Endothelial cell of umbilical vein (primary cell): ENCODE measurements at regions not wholly inside any gene's neighbourhood (a gene's known extent, or its start where the extent isn't known, plus 50 kb on each side); places are given as distances from the start of the nearest gene placed in this dataset.

Source experiments
- BruUV-seq: library from RNA; stranded (reverse); fragments of 400-500 nt; replicated peaks from 2 replicates; lab custom pipeline; 2021; lab: Mats Ljungman, UMichigan
- CTCF ChIA-PET: fragments of 300-600, 350-600 bp; sonication (Branson Sonifier 250); formaldehyde crosslinking; loops from one replicate; lab custom pipeline; 2021; ENCODE audit warnings: antibody characterized with exemption, inconsistent platforms; lab: Charles Lee
- POLR2A ChIA-PET: fragments of 300-600, 350-600 bp; sonication (Branson Sonifier 250); formaldehyde crosslinking; loops from one replicate; lab custom pipeline; 2021; ENCODE audit warnings: antibody characterized with exemption, inconsistent platforms; lab: Charles Lee
- DNase-seq: peaks from one replicate; pipeline ENCODE4 v3.0.0-alpha.2; 2011; ENCODE audit warnings: low read depth, low spot score
- FAIRE-seq: peaks from 2 replicates; lab custom pipeline; 2011; peaks lifted over from hg19 to GRCh38; lab: Jason Lieb, UNC
- H2AFZ ChIP-seq: 2 replicates; pipeline ENCODE4 v1.6.0; 2012; ENCODE audit warnings: low read depth, low read length, control low read depth, inconsistent platforms
- H3K27ac ChIP-seq: 2 replicates; pipeline ENCODE4 v1.5.1; 2011; ENCODE audit warnings: low read depth, mild to moderate bottlenecking, control low read depth, low read length, moderate library complexity; ENCODE audit not compliant: insufficient read depth
- H3K27me3 ChIP-seq, 2 experiments: 2 replicates each; pipeline versions ENCODE4 v1.6.0 to v1.6.1; 2011; ENCODE audit warnings: low read length in 2 of 2, mixed read lengths in 1 of 2; ENCODE audit not compliant: control insufficient read depth in 2 of 2, insufficient read depth in 2 of 2
- H3K36me3 ChIP-seq, 2 experiments: 2 replicates in 1 of 2; 3 replicates in 1 of 2; pipeline ENCODE4 v1.5.1; 2011; ENCODE audit warnings: low read length in 2 of 2, mild to moderate bottlenecking in 1 of 2, moderate library complexity in 1 of 2; ENCODE audit not compliant: control insufficient read depth in 2 of 2, insufficient read depth in 2 of 2; ENCODE audit errors: extremely low read depth in 1 of 2
- H3K4me1 ChIP-seq: 3 replicates; pipeline ENCODE4 v1.5.1; 2011; ENCODE audit warnings: mild to moderate bottlenecking, low read length; ENCODE audit not compliant: control insufficient read depth, insufficient read depth; ENCODE audit errors: extremely low read depth
- H3K4me2 ChIP-seq: 2 replicates; pipeline ENCODE4 v1.6.1; 2011; ENCODE audit warnings: low read length, control low read depth, mixed read lengths; ENCODE audit not compliant: insufficient read depth
- H3K4me3 ChIP-seq, 3 experiments: fragments of 200-600 bp in 1 of 3; sonication (generic), shearing (Covaris generic) in 1 of 3; replicated peaks in 1 of 3; 2 replicates each; pipeline ENCODE4 v1.5.1; 2011 to 2016; ENCODE audit warnings: control low read depth in 3 of 3, low read length in 3 of 3, mild to moderate bottlenecking in 2 of 3, inconsistent platforms in 1 of 3, low read depth in 1 of 3, moderate library complexity in 1 of 3; ENCODE audit not compliant: insufficient read depth in 1 of 3
- H3K79me2 ChIP-seq: 2 replicates; pipeline ENCODE4 v1.6.0; 2012; ENCODE audit warnings: low read length, inconsistent platforms; ENCODE audit not compliant: control insufficient read depth, insufficient read depth
- H3K9ac ChIP-seq: replicated peaks from 2 replicates; pipeline ENCODE3; 2011; ENCODE audit warnings: low read length, control low read depth; ENCODE audit not compliant: insufficient read depth; ENCODE audit errors: extremely low read depth
- H3K9me1 ChIP-seq: replicated peaks from 3 replicates; pipeline ENCODE4 v1.6.0; 2011; ENCODE audit warnings: mild to moderate bottlenecking, low read length; ENCODE audit not compliant: control insufficient read depth, insufficient read depth; ENCODE audit errors: extremely low read depth
- H3K9me3 ChIP-seq: replicated peaks from 2 replicates; pipeline ENCODE4 v1.5.1; 2012; ENCODE audit warnings: low read length, inconsistent platforms; ENCODE audit not compliant: control insufficient read depth, insufficient read depth
- H4K20me1 ChIP-seq: replicated peaks from 2 replicates; pipeline ENCODE3; 2011; ENCODE audit warnings: mild to moderate bottlenecking, low read length; ENCODE audit not compliant: control insufficient read depth, insufficient read depth; ENCODE audit errors: extremely low read depth
- CTCF ChIP-seq, 2 donors: IDR thresholded peaks; 1 replicate in 1 of 2; 2 replicates in 1 of 2; pipeline ENCODE4 v1.5.1; 2011; ENCODE audit warnings: low read length in 2 of 2, mild to moderate bottlenecking in 2 of 2, moderate library complexity in 2 of 2, control low read depth in 1 of 2, inconsistent platforms in 1 of 2, low read depth in 1 of 2; ENCODE audit not compliant: insufficient read depth in 1 of 2; ENCODE audit errors: extremely low read depth in 1 of 2
- EZH2 ChIP-seq: IDR thresholded peaks from 2 replicates; pipeline ENCODE4 v1.6.1; 2012; ENCODE audit warnings: borderline replicate concordance, low read depth, mild to moderate bottlenecking, moderate library complexity, low read length, inconsistent platforms; ENCODE audit not compliant: severe bottlenecking
- FOS ChIP-seq: IDR thresholded peaks from 2 replicates; pipeline ENCODE4 v1.6.1; 2011; ENCODE audit warnings: mild to moderate bottlenecking, low read length, moderate library complexity, borderline replicate concordance; ENCODE audit not compliant: insufficient read depth
- JUN ChIP-seq: IDR thresholded peaks from 2 replicates; pipeline ENCODE4 v1.6.1; 2011; ENCODE audit warnings: borderline replicate concordance, low read depth; ENCODE audit not compliant: insufficient read length, insufficient read depth
- MAX ChIP-seq: IDR thresholded peaks from 2 replicates; pipeline ENCODE4 v1.6.1; 2011; ENCODE audit not compliant: insufficient read depth, insufficient read length
- MYC ChIP-seq: IDR thresholded peaks from one replicate; pipeline ENCODE4 v1.6.1; 2011; ENCODE audit warnings: mild to moderate bottlenecking, low read depth, low read length
- POLR2A ChIP-seq: IDR thresholded peaks from 2 replicates; pipeline ENCODE4 v1.6.1; 2012; ENCODE audit warnings: low read depth, mild to moderate bottlenecking, control low read depth, low read length
- POLR2AphosphoS5 ChIP-seq: IDR thresholded peaks from 2 replicates; pipeline ENCODE4 v1.6.1; 2012; ENCODE audit warnings: low read depth, mild to moderate bottlenecking, control low read depth, low read length, moderate library complexity; ENCODE audit not compliant: insufficient read depth
- dilution Hi-C: fragments of 300-500 bp; cut with MboI; formaldehyde crosslinking; loops from one replicate; pipeline ENCODE4 v1.15.0; 2019; ENCODE audit warnings: low sequenced_read_pairs; ENCODE audit not compliant: extremely low pct_ligation_motif_present
- intact Hi-C: fragments of 100-400 bp; cut with micrococcal nuclease; formaldehyde crosslinking; loops from one replicate; pipeline ENCODE4 v1.10.0; 2022

- no peak overlapping the region for H3K27ac ChIP-seq
- TF ChIP-seq POLR2AphosphoS5 (no peak), EZH2 (no peak), POLR2A (no peak), FOS (no peak), CTCF (IDR thresholded peaks at IDR 0.05; ENCODE audit: extremely low read depth in 1 of 2, insufficient read depth in 1 of 2, low read depth in 1 of 2, low read length in 2 of 2) (no peak), MYC (no peak), JUN (no peak), MAX (no peak)
- DNase-seq (no peak), FAIRE-seq (no peak)
- ChIA-PET POLR2A (no interaction called here), CTCF (interaction anchor here (0.5 kb wide), 1 partner anchor 451 kb away, joined by 3 read pairs; no protein-coding TSS in a partner anchor)
- H4K20me1 ChIP-seq: no peaks in the 10 kb centered on the region
- H3K9ac ChIP-seq: no peak overlapping the region
- H3K27me3 ChIP-seq: no peaks in the 10 kb centered on the region
- peaks cover 4% of the 10 kb centered on the region for H3K9me3 ChIP-seq
- no peak overlapping the region for H3K4me2 ChIP-seq
- H3K36me3 ChIP-seq: no peaks in the 10 kb centered on the region
- intact Hi-C loops: no loop called here
- H3K4me3 ChIP-seq: no peak overlapping the region
- no TSS peak for BruUV-seq
- no peaks in the 10 kb centered on the region for H3K79me2 ChIP-seq
- H2AFZ ChIP-seq: no peak overlapping the region
- H3K9me1 ChIP-seq: no peaks in the 10 kb centered on the region
- dilution Hi-C loops: no loop called here
- no peaks in the 10 kb centered on the region for H3K4me1 ChIP-seq
Observed at GRCh38 chr3:83500931-83501330, 1457.9 kb upstream of the CADM2 start.
